ENCODE measurements at regions not wholly inside any gene's neighbourhood (a gene's known extent, or its start where the extent isn't known, plus 50 kb on each side); places are given as distances from the start of the nearest gene placed in this dataset.

GRCh38 chr2:10504994-10505820 lies 57.1 kb upstream of the ODC1 start:
- TF ChIP-seq CTCF (conservative IDR thresholded peaks at IDR 0.05; ENCODE audit: low read length) (no peak), EZH2phosphoT487 (IDR thresholded peaks at IDR 0.05; ENCODE audit: borderline replicate concordance, low read depth, low read length) (no peak)

Data from OCI-LY7 (cell line).